Stimulated activated CD4-positive, alpha-beta T cell treated with anti-CD3 and anti-CD28 coated beads, Interleukin-4, amount 100 ng/mL, for 48 hours (primary cell): ENCODE measurements at regions not wholly inside any gene's neighbourhood (a gene's known extent, or its start where the extent isn't known, plus 50 kb on each side); places are given as distances from the start of the nearest gene placed in this dataset.
"Not testable (repeated sequence)": the region's sequence is repeated elsewhere in the genome, so short reads cannot be mapped to it uniquely, and the experiment has no call there.

Source experiments
- DNase-seq, 2 donors: peaks; one replicate each; pipeline ENCODE4 v3.0.0-alpha.2; 2020; ENCODE audit warnings: low read depth in 2 of 2

DNA sequence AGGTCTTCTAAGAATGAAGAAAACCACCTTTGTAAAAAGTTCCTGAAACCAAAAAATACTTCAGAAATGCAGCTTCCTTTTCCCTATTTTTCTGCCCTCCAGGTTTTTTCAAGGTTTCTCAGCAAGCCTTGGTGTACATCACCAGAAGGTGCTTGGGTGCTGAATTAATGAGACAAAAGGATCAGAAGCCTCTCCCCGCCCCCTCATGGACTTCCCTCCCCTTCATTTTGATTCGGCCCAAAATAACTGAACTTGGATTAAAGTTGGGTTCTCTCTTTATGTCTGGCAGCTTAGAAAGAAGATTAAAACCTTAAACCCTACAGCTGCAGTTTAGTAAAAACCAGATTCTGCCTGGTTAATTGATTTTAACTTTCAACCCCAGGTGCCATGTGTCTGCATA lies 121.7 kb upstream of the ERCC4 start:
- no peak for DNase-seq

DNA sequence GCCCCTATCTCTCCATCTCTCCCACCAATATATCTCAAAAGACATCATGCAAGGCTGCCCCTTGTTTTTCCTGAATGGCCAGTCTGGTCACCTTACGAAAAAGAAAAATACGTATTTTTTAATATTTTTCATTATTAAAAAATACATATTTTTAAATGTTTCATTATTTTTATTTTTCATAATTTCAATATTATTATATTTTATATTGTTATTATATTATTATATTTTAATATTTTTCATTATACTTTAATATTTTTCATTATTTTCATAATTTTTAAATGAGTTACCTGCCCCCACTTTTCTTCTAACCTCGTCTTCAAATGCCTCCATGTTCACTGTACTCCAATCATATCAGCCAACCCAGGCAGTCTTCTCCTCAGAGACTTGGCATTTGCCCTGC lies 116.0 kb upstream of the ERCC4 start:
- no peak for DNase-seq

DNA sequence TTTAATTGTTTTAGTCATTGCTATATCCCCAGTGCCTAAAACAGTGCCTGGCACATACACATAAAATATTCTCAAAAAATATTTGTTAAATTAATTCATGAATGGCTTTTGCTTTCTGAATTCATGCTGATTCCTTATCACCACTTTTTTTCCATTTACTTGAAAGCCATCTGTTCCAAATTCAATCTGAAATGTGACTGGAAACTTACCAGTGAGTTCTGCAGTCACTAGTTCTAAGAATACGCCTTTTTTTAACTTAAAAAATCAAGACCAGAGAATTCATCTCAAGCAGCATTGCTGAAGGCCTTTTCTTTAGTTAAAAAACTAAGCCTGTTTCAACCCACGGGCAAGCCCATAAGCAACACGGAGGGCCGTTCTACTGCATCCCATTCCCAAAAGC lies 114.0 kb upstream of the ERCC4 start:
- DNase-seq: no peak

DNA sequence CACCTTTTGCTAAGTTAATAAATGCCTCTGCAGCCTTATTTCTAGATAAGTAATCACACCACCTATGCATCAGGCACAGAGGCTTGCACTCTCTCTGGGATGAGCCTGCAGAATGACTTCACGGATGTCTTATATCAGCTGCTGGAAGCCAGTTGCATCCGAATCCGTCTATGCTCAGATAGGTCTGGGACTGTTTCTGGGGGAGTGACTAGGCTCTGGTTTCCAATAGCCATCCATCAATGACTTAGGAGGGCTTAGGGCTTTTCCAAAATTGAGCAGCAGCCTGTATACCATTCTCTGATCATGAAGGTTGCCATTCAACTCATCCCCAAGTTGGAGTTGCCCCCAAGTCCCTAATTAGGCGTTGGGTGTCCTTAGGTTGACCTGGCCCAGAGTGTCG lies 113.3 kb upstream of the ERCC4 start:
- no peak for DNase-seq

DNA sequence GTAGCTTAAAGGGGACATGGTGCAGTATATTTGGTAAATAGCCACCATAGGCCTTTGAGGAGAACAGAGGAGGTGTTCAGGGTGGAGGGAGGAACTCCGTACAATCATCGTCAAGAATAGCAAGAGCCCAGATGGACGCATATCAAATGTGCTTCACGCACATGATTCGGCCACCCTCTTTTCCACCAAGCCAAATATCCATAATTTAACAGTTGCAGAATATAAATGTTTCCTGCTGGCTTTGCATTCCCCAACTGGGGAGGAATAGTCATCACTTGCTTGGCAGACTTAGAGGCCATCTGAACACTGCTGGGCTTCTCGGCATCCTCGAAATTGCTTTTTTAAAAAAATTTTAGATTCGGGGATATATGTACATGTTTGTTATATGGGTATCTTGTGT lies 111.9 kb upstream of the ERCC4 start:
- no peak for DNase-seq

DNA sequence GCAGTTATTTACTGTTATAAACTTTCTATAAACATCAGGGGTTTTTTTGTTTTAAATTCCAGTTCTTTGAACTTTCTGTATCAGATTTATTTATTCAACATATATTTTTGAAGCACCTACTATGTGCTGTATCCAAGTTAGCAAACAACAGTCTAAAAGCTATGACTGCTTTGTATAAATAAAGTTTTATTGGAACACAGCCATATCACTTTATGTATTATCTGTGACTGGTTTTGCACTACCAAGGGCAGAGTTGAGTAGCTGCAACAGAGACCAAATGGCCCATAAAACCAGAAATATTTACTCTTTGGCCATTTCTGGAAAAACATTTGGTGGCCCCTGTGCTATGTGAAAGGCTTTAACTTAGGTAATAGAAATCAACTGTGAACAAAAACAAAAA lies 110.2 kb upstream of the ERCC4 start:
- no peak for DNase-seq

DNA sequence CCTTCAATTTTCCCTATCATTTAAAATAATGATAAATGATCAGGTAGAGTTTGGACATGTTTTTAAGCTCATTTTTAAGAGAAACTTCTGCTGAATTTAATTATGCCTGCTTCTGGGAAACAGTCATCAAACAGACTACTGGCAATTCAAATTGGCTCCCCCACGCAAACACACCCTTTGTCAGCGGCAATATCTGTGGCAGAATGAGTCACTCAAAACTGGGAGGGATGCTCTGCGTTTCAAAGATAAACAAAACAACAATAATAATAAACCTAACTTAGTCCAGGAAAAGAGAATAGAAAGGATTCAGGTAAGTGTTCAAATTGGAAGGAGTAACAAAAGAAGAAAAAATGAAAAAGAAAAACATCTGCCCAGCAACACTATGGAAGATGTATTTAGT lies 108.1 kb upstream of the ERCC4 start:
- DNase-seq: no peak

DNA sequence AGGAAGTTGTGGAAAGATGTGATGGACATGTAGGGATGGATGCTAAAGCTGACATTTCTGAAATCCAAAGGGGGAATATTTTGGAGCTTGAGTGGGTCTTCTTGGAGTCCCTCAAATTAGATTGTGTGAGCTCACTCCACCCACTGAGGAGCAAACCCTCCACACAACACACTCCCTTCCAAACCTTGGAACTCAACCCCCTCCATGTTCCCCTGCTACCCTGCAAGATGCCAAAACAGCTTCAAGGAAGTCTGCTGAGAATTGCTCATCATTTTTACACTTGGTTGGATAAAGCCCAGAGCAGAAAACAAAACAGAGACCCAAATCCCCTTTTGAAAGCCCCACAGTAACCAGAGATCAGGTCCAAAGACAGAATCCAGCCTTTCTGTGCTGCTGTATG lies 103.3 kb upstream of the ERCC4 start:
- no peak for DNase-seq

DNA sequence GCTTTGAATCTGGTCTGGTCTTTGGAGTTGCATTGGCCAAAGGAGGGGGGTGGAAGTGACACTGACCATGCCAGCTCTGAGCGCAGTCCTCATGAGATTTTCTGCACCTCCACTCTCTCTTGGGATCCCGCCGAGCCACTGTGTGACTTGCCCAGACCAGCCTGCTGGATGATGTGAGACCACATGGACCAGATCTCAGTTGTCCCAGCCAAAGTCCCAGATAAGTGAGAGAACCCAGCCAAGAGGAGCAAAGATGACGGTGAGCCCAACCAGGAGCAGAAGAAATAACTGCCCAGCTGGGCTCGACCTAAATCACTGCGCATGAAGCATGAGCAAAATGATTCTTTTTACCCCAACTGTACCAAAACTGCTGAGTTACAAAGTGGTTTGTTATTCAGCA lies 96.5 kb upstream of the ERCC4 start:
- DNase-seq: no peak

DNA sequence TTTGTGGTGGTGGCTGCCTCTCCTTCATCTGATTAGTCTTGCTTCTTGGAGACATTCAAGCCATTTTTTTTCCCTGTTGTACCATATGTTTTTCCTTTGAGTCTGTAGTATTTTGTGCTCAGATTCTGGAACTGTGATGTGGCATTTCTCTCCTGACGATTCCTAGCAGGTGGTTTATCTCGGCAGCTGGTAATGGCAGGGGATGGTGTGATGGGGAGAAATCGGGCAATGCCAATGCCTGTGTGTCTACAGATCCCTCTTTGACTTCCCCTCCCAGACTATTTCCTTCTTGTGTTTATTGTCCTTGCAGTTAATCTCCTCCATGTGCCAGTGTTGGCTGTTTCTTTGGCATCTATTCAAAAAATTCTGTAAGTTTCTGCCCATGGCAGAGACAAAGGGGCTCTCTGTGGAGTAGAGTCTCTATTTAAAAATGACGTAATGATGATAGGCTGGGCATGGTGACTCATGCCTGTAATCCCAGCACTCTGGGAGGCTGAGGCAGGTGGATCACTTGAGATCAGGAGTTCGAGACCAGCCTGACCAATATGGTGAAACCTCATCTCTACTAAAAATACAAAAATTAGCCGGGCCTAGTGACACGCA lies 90.2 kb upstream of the ERCC4 start:
- DNase-seq: no peak

DNA sequence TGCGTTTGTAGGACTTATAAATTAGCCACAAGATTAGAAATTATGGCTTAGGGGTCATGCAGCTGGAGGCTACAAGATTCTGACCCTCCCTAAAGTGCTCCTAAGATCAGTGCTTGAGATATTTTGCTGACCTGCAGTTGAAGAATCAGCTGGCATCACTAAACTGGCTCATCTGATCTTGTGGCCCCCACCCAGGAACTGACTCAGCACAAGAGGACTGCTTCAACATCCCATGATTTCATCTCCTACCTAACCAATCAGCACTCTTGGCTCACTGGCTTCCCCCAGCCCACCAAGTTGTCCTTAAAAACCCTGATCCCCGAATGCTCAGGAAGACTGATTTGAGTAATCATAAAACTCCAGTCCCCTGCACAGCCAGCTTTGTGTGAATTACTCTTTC lies 86.4 kb upstream of the ERCC4 start:
- no peak for DNase-seq

DNA sequence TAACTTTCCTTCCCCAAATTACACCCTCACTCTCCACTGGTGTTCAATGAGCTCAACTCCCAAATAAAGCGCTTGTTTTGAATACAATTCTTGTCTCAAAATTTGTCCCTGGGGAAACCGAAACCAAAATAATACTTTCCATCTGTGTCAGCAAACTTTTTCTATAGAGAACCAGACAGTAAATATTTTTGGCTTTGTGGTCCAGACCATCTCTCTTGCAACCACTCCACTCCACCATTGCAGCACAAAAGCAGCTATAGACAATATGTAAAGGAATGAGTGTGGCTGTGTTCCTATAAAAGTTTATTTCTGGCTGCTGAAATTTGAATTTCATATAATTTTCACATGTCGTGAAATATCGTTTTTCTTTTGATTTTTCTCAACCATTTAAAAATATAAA lies 84.6 kb upstream of the ERCC4 start:
- DNase-seq: no peak

DNA sequence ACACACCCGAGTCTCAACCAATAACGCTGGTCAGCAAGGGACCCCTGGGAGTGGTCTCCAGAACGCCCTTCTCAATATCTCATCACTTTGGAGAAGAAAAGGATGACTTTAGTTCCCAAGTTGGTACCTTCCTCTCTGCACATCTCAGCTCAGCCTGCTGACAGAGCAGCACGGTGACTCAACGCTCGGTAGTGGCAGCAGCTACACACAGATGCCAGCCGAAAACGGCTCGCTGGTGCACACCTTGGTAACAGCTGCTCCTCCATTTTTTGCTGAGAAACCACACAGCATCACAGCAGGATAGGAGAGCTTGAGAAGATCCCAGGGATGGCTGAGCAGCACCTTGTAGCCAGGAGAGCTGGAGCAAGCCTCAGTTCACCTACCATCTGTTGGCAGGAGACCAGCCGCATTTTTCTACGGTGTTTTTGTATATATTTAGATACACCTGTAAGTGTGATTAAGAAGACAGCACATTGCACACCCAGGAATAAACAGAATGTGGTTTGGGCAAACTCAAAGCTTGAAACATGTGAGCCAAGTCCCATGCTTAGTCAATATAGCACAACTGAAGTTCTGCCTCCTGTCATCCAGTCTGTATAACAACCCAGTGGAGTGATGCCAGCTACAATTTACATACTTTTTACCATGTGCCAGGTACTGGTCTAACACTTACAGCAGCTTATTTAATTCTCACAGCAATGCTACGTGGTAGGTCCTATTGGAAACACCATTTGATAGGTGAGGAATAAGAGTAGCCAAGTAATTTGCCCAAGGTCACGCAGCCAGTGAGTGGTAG lies 83.8 kb upstream of the ERCC4 start:
- no peak for DNase-seq

DNA sequence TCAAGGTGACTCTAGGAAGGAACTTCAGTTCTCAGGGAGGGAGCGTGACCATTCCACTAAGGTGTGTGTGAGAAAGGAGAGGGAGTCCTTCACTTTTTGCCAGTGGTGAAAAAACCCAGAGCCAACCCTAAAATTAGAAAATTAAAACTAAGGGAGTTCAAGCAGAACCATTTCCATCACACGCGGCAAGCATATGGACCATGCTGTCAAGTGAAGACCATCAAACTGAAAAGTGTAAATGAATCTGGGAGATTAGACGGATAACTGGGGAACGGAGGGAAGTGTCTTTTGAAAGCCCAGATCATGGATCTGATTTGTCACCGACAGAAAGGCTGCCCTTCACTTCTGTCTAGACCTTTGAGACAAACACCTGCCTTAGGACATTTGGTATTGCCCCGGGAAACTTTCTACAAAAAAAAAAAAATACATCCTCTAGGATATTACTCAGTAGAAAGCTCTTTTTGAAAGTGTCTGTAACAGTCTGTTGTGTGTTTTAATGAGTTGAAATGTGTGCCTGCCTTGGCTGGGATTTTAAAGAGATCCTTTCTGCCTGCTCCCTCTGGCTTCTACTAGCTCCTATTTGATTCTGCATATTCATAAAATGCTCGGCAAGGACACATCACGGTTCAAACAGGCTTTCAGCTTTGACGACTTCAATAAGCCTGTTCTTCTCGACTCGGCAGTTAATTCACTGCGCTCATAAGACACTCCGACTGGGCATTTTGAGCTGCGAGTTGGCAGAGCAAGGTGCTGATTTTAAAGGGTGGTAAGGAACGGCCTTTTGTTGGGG lies 81.4 kb upstream of the ERCC4 start:
- no peak for DNase-seq

DNA sequence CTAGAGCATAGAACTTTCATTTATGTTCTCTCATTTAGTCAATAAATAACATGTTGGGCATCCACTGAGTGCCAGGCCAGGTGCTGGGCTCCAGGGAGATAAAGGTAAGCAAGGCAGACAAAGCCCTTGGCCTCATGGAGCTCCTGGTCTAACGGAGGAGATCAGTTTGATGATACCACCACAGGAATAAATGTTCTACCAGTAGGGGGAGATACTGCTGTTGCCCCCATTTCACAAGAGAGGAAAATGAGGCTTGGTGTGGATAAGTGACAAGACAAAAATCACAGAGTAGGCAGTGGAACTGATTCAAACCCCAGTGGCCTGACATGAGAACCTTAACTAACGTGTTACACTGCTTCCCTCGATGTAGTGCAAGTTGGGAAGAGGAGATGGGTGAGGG lies 80.4 kb upstream of the ERCC4 start:
- no peak for DNase-seq

DNA sequence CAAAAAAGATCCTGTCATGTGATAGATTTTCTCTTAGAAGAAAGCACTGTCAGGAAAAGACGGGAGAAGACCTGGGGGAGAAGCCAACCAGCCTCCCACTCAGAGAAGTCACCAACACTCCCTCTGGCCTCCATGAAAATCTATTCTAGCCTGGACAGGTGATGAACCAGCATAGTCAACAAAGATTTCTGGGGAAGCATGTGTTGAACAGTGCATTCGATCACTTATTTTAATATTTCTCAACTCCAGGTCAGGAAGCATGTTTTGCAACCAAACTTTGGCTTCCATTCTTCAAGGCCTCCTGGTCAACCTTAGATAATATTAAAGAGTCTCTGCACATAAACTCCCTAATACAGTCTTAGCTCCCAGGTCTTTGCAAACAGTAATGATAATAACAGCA lies 74.7 kb upstream of the ERCC4 start:
- no peak for DNase-seq

DNA sequence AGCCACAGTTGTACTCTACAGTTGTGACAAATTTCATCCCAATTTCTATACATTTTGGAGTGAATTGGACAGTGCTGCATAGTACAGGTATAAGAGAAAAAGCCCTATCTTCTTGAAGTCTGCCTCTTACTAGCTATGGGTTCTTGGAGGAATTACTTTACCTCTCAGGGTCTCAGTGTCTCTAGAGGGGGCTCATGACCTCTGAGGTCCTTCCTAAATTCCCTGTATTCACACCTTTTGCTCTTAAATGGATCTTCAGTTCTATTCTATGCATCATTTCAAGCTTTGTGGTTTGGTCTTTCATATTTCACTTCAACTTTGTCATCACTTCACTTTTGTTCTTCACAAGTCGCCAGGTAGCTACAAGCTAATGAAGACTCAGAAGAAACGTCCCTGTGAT lies 71.2 kb upstream of the ERCC4 start:
- no peak for DNase-seq

DNA sequence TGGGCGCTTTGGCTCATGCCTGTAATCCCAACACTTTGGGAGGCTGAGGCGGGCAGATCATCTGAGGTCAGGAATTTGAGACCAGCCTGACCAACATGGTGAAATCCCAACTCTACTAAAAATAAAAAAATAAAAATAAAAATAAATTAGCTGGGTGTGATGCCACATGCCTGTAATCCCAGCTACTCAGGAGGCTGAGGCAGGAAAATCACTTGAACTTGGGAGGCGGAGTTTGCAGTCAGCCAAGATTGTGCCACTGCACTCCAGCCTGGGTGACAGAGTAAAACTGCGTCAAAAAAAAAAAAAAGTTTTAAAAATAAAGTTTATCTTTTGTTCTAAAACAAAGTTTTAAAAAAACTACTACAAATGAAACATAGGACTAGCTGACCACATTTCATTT lies 69.8 kb upstream of the ERCC4 start:
- DNase-seq: not testable (repeated sequence)

DNA sequence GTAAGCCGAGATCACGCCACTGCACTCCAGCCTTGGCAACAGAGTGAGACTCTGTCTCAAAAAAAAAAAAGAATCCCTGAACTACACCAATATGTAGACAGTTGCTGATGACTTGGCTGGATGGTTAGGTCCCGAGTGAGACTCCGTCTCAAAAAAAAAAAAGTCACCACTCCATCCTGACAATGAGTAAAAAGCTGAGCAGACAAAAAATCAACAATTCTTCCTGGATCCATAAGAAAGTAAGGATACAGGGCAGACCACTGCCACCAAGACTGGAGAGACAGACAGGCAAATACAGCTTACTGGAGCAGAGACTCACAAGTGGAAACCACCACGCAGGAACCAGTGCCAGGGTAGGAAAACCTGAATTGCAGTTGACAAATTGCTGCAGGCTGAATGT lies 67.1 kb upstream of the ERCC4 start:
- DNase-seq: no peak

DNA sequence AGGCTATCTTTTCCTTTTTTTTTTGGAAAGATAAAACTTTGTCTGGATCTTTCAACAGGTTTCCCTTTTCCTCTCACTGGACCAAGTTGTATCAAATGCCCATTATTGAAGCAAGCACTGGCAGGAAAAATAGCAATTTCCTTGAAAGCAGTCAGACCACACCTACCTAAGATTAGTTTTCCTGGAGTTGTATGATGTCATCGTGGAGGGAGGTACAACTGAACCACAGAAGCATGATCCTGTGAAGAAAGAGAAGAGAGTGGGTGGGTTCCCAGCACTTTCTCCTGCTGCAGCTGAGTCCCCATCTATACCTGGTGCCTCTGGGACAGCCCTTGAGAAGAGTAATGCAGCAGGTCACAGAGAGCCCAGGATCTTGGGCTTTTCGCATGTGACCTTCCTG lies 63.6 kb upstream of the ERCC4 start:
- no peak for DNase-seq

DNA sequence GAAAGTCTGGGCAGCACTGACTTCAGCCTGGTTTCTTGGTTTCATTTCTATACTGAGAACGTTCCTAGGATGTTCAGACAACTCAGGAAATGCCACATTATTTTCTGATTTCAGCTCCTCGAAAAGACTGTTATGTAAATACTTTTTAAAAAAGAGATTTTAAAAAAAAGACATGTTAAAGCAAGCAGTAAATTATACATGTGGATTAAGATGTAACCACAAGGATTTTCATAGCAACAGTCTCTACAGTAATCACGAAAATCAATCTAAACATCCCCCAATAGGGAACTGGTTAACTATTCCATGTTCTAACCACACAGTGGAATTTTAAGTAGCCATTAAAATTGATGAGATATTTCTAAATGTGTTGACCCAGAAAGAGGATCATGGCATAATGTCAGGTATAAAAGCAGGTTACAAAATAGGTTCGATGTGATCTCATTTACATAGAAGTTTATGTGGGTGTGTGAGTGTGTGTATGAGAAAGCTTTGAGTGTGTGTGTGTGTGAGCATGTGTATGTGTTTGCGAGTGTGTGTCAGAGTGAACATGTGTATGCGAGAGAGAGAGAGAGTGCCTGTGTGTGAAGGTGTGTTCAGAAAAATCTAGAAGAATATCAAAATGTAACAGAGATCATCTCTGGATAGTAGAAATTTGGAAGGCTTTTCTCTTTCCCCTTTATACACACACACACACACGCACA lies 63.0 kb upstream of the ERCC4 start:
- DNase-seq: no peak

DNA sequence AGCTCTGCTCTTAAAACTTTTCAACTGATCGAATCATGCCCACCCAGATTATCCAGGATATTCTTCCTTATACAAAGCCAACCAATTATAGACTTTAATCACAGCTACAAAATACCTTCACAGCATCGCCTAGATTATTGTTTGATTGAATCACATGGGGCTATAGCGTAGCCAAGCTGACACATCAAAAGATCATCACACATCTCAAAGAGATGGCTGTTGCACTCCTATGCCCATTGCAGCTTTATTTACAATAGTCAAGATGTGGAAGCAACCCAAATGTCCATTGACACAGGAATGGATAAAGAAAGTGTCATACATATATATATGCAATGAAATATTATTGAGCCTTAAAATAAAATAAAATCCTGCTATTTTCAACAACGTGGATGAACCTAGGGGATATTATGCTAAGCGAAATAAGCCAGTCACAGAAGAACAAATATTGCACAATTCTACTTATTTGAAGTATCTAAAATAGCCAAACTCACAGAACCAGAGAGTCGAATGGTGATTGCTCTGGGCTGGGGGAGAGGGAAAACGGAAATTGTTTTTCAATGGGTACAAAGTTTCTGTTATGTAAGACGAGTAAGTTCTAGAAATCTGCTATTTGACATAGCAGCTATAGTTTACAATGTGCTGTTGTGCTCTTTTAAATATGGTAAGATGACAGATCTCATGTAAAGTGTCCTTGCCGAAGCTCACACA lies 60.9 kb upstream of the ERCC4 start:
- DNase-seq: no peak
